Loucy (cell line): ENCODE measurements at regions not wholly inside any gene's neighbourhood (a gene's known extent, or its start where the extent isn't known, plus 50 kb on each side); places are given as distances from the start of the nearest gene placed in this dataset.

ENCODE experiments used
- CTCF ChIP-seq: fragments of 200-600 bp; sonication (generic); conservative IDR thresholded peaks from 2 replicates; pipeline ENCODE4 v1.5.1; 2014; ENCODE audit warnings: mild to moderate bottlenecking, antibody characterized with exemption, low read length
- EZH2phosphoT487 ChIP-seq: fragments of 200-600 bp; IDR thresholded peaks from 2 replicates; pipeline ENCODE4 v1.6.1; 2018; ENCODE audit warnings: antibody characterized with exemption, mild to moderate bottlenecking, moderate library complexity, borderline replicate concordance

- TF ChIP-seq CTCF: no peak
- no peak for TF ChIP-seq EZH2phosphoT487
These were observed 82.9 kb upstream of the NAMPT start for GRCh38 chr7:106367664-106368063.
